ENCODE measurements at regions not wholly inside any gene's neighbourhood (a gene's known extent, or its start where the extent isn't known, plus 50 kb on each side); places are given as distances from the start of the nearest gene placed in this dataset.

GRCh38 chr1:82829527-82829926, 1028.8 kb downstream of the ADGRL2 start:
- no peak overlapping the region for H3K4me3 ChIP-seq (ENCODE audit: severe bottlenecking)
- ATAC-seq (ENCODE audit: low read depth), result no peak
- no peak overlapping the region for H3K27ac ChIP-seq (ENCODE audit: poor library complexity, severe bottlenecking)
- no peaks in the 10 kb centered on the region for H3K4me1 ChIP-seq (ENCODE audit: insufficient read depth, poor library complexity, severe bottlenecking)
- no peaks in the 10 kb centered on the region for H3K9me3 ChIP-seq (ENCODE audit: severe bottlenecking)
- no peak for TF ChIP-seq CTCF (IDR thresholded peaks at IDR 0.05; ENCODE audit: poor library complexity, severe bottlenecking)
- H3K27me3 ChIP-seq (ENCODE audit: insufficient read depth, poor library complexity, severe bottlenecking), result no peaks in the 10 kb centered on the region
- DNase-seq (ENCODE audit: low spot score), result no peak
- H3K36me3 ChIP-seq (ENCODE audit: low read depth), result no peaks in the 10 kb centered on the region

- TF ChIP-seq CTCF (IDR thresholded peaks at IDR 0.05; ENCODE audit: poor library complexity, severe bottlenecking), result no peak
- Histone ChIP-seq H3K4me1 (ENCODE audit: insufficient read depth, poor library complexity, severe bottlenecking) (no peaks in the 10 kb centered on the region), H3K9me3 (ENCODE audit: severe bottlenecking) (no peaks in the 10 kb centered on the region), H3K4me3 (ENCODE audit: severe bottlenecking) (no peak overlapping the region), H3K36me3 (ENCODE audit: low read depth) (no peaks in the 10 kb centered on the region), H3K27ac (ENCODE audit: poor library complexity, severe bottlenecking) (no peak overlapping the region), H3K27me3 (ENCODE audit: insufficient read depth, poor library complexity, severe bottlenecking) (no peaks in the 10 kb centered on the region)
- DNase-seq (ENCODE audit: low spot score) (no peak), ATAC-seq (ENCODE audit: low read depth) (no peak)
These were observed 1023.1 kb downstream of the ADGRL2 start for GRCh38 chr1:82823876-82824275.

- no peak overlapping the region for H3K4me3 ChIP-seq (ENCODE audit: severe bottlenecking)
These were observed 1020.1 kb downstream of the ADGRL2 start for GRCh38 chr1:82820816-82821215.

GRCh38 chr1:82819234-82819633, 1018.5 kb downstream of the ADGRL2 start:
- H3K27ac ChIP-seq (ENCODE audit: poor library complexity, severe bottlenecking), result no peak overlapping the region
- no peaks in the 10 kb centered on the region for H3K36me3 ChIP-seq (ENCODE audit: low read depth)
- DNase-seq (ENCODE audit: low spot score), result no peak
- H3K27me3 ChIP-seq (ENCODE audit: insufficient read depth, poor library complexity, severe bottlenecking), result no peaks in the 10 kb centered on the region
- TF ChIP-seq CTCF (IDR thresholded peaks at IDR 0.05; ENCODE audit: poor library complexity, severe bottlenecking), result no peak
- no peaks in the 10 kb centered on the region for H3K4me1 ChIP-seq (ENCODE audit: insufficient read depth, poor library complexity, severe bottlenecking)
- H3K4me3 ChIP-seq (ENCODE audit: severe bottlenecking), result no peak overlapping the region
- ATAC-seq (ENCODE audit: low read depth), result peak; percentile 42; the same call in 1 of the 3 replicates
- H3K9me3 ChIP-seq (ENCODE audit: severe bottlenecking), result no peaks in the 10 kb centered on the region

More at GRCh38 chr1:82820816-82821215, 1020.1 kb downstream of the ADGRL2 start:
- no peak for DNase-seq (ENCODE audit: low spot score)
- ATAC-seq (ENCODE audit: low read depth), result no peak
- TF ChIP-seq CTCF (IDR thresholded peaks at IDR 0.05; ENCODE audit: poor library complexity, severe bottlenecking), result no peak
- no peaks in the 10 kb centered on the region for H3K4me1 ChIP-seq (ENCODE audit: insufficient read depth, poor library complexity, severe bottlenecking)
- no peaks in the 10 kb centered on the region for H3K9me3 ChIP-seq (ENCODE audit: severe bottlenecking)
- H3K36me3 ChIP-seq (ENCODE audit: low read depth), result no peaks in the 10 kb centered on the region
- no peak overlapping the region for H3K27ac ChIP-seq (ENCODE audit: poor library complexity, severe bottlenecking)
- H3K27me3 ChIP-seq (ENCODE audit: insufficient read depth, poor library complexity, severe bottlenecking), result no peaks in the 10 kb centered on the region

GRCh38 chr1:82818586-82818985, 1017.9 kb downstream of the ADGRL2 start:
- no peak for TF ChIP-seq CTCF (IDR thresholded peaks at IDR 0.05; ENCODE audit: poor library complexity, severe bottlenecking)
- H3K27ac ChIP-seq (ENCODE audit: poor library complexity, severe bottlenecking), result no peak overlapping the region
- H3K36me3 ChIP-seq (ENCODE audit: low read depth), result no peaks in the 10 kb centered on the region
- H3K9me3 ChIP-seq (ENCODE audit: severe bottlenecking), result no peaks in the 10 kb centered on the region
- no peaks in the 10 kb centered on the region for H3K4me1 ChIP-seq (ENCODE audit: insufficient read depth, poor library complexity, severe bottlenecking)
- no peak for ATAC-seq (ENCODE audit: low read depth)
- H3K27me3 ChIP-seq (ENCODE audit: insufficient read depth, poor library complexity, severe bottlenecking), result no peaks in the 10 kb centered on the region
- DNase-seq (ENCODE audit: low spot score), result no peak
- H3K4me3 ChIP-seq (ENCODE audit: severe bottlenecking), result no peak overlapping the region
